H1 (cell line): ENCODE measurements at regions not wholly inside any gene's neighbourhood (a gene's known extent, or its start where the extent isn't known, plus 50 kb on each side); places are given as distances from the start of the nearest gene placed in this dataset.

Experiments
- CTCF ChIA-PET: fragments of 300-600 bp; sonication (Branson Sonifier 250); formaldehyde crosslinking; loops from one replicate; lab custom pipeline; 2021; ENCODE audit not compliant: partially characterized antibody; lab: Charles Lee
- POLR2A ChIA-PET: fragments of 300-600 bp; sonication (Branson Sonifier 250); formaldehyde crosslinking; loops from one replicate; lab custom pipeline; 2021; ENCODE audit warnings: inconsistent platforms; ENCODE audit not compliant: partially characterized antibody; lab: Charles Lee
- DNase-seq, 2 experiments: peaks; one replicate each; pipeline versions ENCODE4 v3.0.0 to v3.0.0-alpha.2; 2010 to 2022; ENCODE audit warnings: low spot score in 2 of 2, low read depth in 1 of 2, mixed read lengths in 1 of 2
- FAIRE-seq: peaks from 2 replicates; lab custom pipeline; 2011; peaks lifted over from hg19 to GRCh38; lab: Jason Lieb, UNC
- H2AFZ ChIP-seq: 2 replicates; pipeline ENCODE4 v1.8.1; 2012; ENCODE audit warnings: low read length, inconsistent platforms
- H2AK5ac ChIP-seq: 2 replicates; pipeline ENCODE4 v1.6.1; 2013; ENCODE audit warnings: low read depth, low read length
- H2BK120ac ChIP-seq: replicated peaks from 2 replicates; pipeline ENCODE3; 2013; ENCODE audit warnings: low read depth, low read length, inconsistent platforms
- H2BK12ac ChIP-seq: 2 replicates; pipeline ENCODE4 v1.6.1; 2013; ENCODE audit warnings: low read depth, low read length
- H2BK15ac ChIP-seq: 2 replicates; pipeline ENCODE4 v1.6.1; 2013; ENCODE audit warnings: low read length
- H2BK20ac ChIP-seq: 2 replicates; pipeline ENCODE4 v1.6.1; 2013; ENCODE audit warnings: low read length
- H2BK5ac ChIP-seq: 2 replicates; pipeline ENCODE4 v1.6.1; 2013; ENCODE audit warnings: low read depth, low read length
- H3K14ac ChIP-seq: 2 replicates; pipeline ENCODE4 v1.6.1; 2013; ENCODE audit warnings: inconsistent platforms; ENCODE audit not compliant: insufficient read length
- H3K18ac ChIP-seq: 2 replicates; pipeline ENCODE4 v1.6.1; 2013; ENCODE audit warnings: low read length; ENCODE audit errors: extremely low read depth
- H3K23ac ChIP-seq: 2 replicates; pipeline ENCODE4 v1.6.1; 2013; ENCODE audit warnings: inconsistent platforms; ENCODE audit not compliant: insufficient read length
- H3K23me2 ChIP-seq: 2 replicates; pipeline ENCODE4 v1.6.1; 2013; ENCODE audit warnings: low read depth, low read length
- H3K27ac ChIP-seq: 2 replicates; pipeline ENCODE4 v1.6.1; 2011; ENCODE audit warnings: low read depth, low read length, inconsistent platforms
- H3K27me3 ChIP-seq, 4 experiments: replicated peaks in 1 of 4; 1 replicate in 1 of 4; 2 replicates in 3 of 4; pipeline versions ENCODE4 v1.6.1 to v1.8.1; 2011 to 2013; ENCODE audit warnings: low read length in 3 of 4, mild to moderate bottlenecking in 3 of 4, inconsistent platforms in 2 of 4, mixed read lengths in 2 of 4, moderate library complexity in 1 of 4; ENCODE audit not compliant: control insufficient read depth in 3 of 4, insufficient read depth in 3 of 4; ENCODE audit errors: extremely low read depth in 1 of 4
- H3K36me3 ChIP-seq, 4 experiments: 2 replicates each; pipeline versions ENCODE4 v1.6.1 to v1.8.1; 2011 to 2013; ENCODE audit warnings: mild to moderate bottlenecking in 4 of 4, low read length in 3 of 4, moderate library complexity in 2 of 4, control low read depth in 1 of 4, inconsistent platforms in 1 of 4; ENCODE audit not compliant: insufficient read depth in 4 of 4, control insufficient read depth in 2 of 4
- H3K4ac ChIP-seq: replicated peaks from 2 replicates; pipeline ENCODE3; 2013; ENCODE audit warnings: low read length, low read depth, mixed read lengths, inconsistent platforms; ENCODE audit not compliant: insufficient read length
- H3K4me1 ChIP-seq, 4 experiments: replicated peaks in 1 of 4; 1 replicate in 1 of 4; 2 replicates in 3 of 4; pipeline versions ENCODE4 v1.6.1 to v1.8.1; 2011 to 2013; ENCODE audit warnings: low read length in 3 of 4, inconsistent platforms in 2 of 4, mixed read lengths in 1 of 4; ENCODE audit not compliant: insufficient read depth in 4 of 4, control insufficient read depth in 3 of 4
- H3K4me2 ChIP-seq, 2 experiments: 2 replicates each; pipeline versions ENCODE4 v1.6.1 to v1.8.1; 2011 to 2013; ENCODE audit warnings: low read depth in 2 of 2, low read length in 2 of 2, control low read depth in 1 of 2, inconsistent platforms in 1 of 2, mild to moderate bottlenecking in 1 of 2; ENCODE audit not compliant: insufficient read depth in 1 of 2
- H3K4me3 ChIP-seq, 4 experiments: fragments of 200-600, 300-600 bp in 1 of 4; sonication (generic), shearing (Covaris generic), sonication (Bioruptor Twin) in 1 of 4; 2 replicates each; pipeline versions ENCODE4 v1.5.1 to v1.8.1; 2011 to 2016; ENCODE audit warnings: low read length in 4 of 4, low read depth in 3 of 4, control low read depth in 2 of 4, inconsistent platforms in 2 of 4, mild to moderate bottlenecking in 2 of 4, mixed read lengths in 1 of 4, moderate library complexity in 1 of 4; ENCODE audit not compliant: insufficient read depth in 2 of 4; ENCODE audit errors: extremely low read depth in 1 of 4
- H3K56ac ChIP-seq: replicated peaks from 2 replicates; pipeline ENCODE3; 2013; ENCODE audit warnings: low read depth, mild to moderate bottlenecking, mixed read lengths, low read length, inconsistent platforms; ENCODE audit not compliant: insufficient read length
- H3K79me1 ChIP-seq: 2 replicates; pipeline ENCODE4 v1.6.1; 2013; ENCODE audit warnings: low read depth, low read length, control low read depth
- H3K79me2 ChIP-seq, 2 experiments: 2 replicates each; pipeline versions ENCODE4 v1.6.1 to v1.8.1; 2012 to 2013; ENCODE audit warnings: low read length in 2 of 2, mild to moderate bottlenecking in 2 of 2, inconsistent platforms in 1 of 2; ENCODE audit not compliant: insufficient read depth in 2 of 2, control insufficient read depth in 1 of 2
- H3K9ac ChIP-seq, 4 experiments: replicated peaks in 1 of 4; 1 replicate in 1 of 4; 2 replicates in 3 of 4; pipeline versions ENCODE4 v1.6.1 to v1.8.1; 2011 to 2013; ENCODE audit warnings: low read depth in 3 of 4, low read length in 3 of 4, control low read depth in 2 of 4, mild to moderate bottlenecking in 2 of 4, moderate library complexity in 2 of 4, inconsistent platforms in 1 of 4; ENCODE audit errors: extremely low read depth in 1 of 4
- H3K9me3 ChIP-seq, 2 experiments: 2 replicates each; pipeline versions ENCODE4 v1.6.1 to v1.8.1; 2012 to 2013; ENCODE audit warnings: mild to moderate bottlenecking in 2 of 2, moderate library complexity in 2 of 2, control low read depth in 1 of 2, inconsistent platforms in 1 of 2, low read depth in 1 of 2, low read length in 1 of 2, mixed read lengths in 1 of 2; ENCODE audit not compliant: insufficient read depth in 2 of 2
- H4K20me1 ChIP-seq, 2 experiments: replicated peaks in 1 of 2; 2 replicates each; pipeline versions ENCODE3 to v1.8.1; 2011 to 2013; ENCODE audit warnings: inconsistent platforms in 2 of 2, low read length in 2 of 2, mild to moderate bottlenecking in 1 of 2; ENCODE audit not compliant: insufficient read depth in 2 of 2, control insufficient read depth in 1 of 2
- H4K5ac ChIP-seq: 2 replicates; pipeline ENCODE4 v1.6.1; 2013; ENCODE audit warnings: low read length, low read depth, mixed read lengths, inconsistent platforms; ENCODE audit not compliant: insufficient read length
- H4K8ac ChIP-seq: 2 replicates; pipeline ENCODE4 v1.8.0; 2013; ENCODE audit warnings: mild to moderate bottlenecking, moderate library complexity, low read length, inconsistent platforms; ENCODE audit not compliant: insufficient read depth; ENCODE audit errors: extremely low read depth
- H4K91ac ChIP-seq: replicated peaks from 2 replicates; pipeline ENCODE3; 2013; ENCODE audit warnings: low read length, mixed read lengths, inconsistent platforms; ENCODE audit not compliant: insufficient read length
- HDAC6 ChIP-seq: IDR thresholded peaks from one replicate; pipeline ENCODE4 v1.7.1; 2012; ENCODE audit warnings: low read depth, mild to moderate bottlenecking, inconsistent platforms, low read length, moderate library complexity
- NRF1 ChIP-seq: IDR thresholded peaks from 2 replicates; pipeline ENCODE4 v1.6.1; 2011; ENCODE audit warnings: mild to moderate bottlenecking, low read depth, low read length, improper control_type of control experiment
- RAD21 ChIP-seq, 2 experiments: IDR thresholded peaks in 1 of 2; conservative IDR thresholded peaks in 1 of 2; 2 replicates each; pipeline ENCODE4 v1.6.1; 2011; ENCODE audit warnings: low read depth in 2 of 2, low read length in 2 of 2, improper control_type of control experiment in 1 of 2, inconsistent platforms in 1 of 2, mild to moderate bottlenecking in 1 of 2, moderate library complexity in 1 of 2
- RXRA ChIP-seq: IDR thresholded peaks from 2 replicates; pipeline ENCODE4 v1.6.1; 2011; ENCODE audit warnings: low read depth, mild to moderate bottlenecking, low read length, moderate library complexity; ENCODE audit not compliant: insufficient read depth
- TEAD4 ChIP-seq: IDR thresholded peaks from 2 replicates; pipeline ENCODE4 v1.6.1; 2012; ENCODE audit warnings: low read depth, low read length, inconsistent platforms, mixed read lengths
- WGBS, 2 experiments: shearing (Covaris generic) in 1 of 2; methylation state at CpG; one replicate each; pipeline versions ENCODE4 v1.1.6 to v1.1.7; 2013 to 2015; ENCODE audit warnings: low lambda C conversion rate in 2 of 2, mixed read lengths in 2 of 2, inconsistent platforms in 1 of 2, low coverage in 1 of 2, missing lambda C conversion rate in 1 of 2; ENCODE audit not compliant: insufficient replicate concordance in 2 of 2, insufficient coverage in 1 of 2, insufficient read length in 1 of 2; ENCODE audit errors: extremely low coverage in 1 of 2, missing lambda C conversion rate in 1 of 2; 5-methylcytosine and 5-hydroxymethylcytosine counted together

DNA sequence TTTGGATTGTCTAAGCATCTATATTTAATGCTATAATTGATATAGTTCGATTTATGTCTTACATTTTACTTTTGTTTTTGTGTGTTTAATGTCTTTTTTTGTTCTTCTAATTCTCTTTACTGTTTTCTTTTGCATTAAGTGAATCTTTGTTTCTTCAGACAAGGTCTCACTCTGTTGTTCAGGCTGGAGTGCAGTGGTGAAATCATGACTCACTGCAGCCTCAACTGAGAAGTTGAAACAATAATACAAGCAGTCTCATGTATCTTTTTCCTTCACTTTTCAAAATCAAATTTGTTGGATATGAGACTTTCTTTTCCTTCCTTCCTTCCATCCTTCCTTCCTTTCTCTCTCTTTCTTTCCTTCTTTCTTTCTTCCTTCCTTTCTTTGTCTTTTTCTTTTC lies 1401.6 kb downstream of the ADGRL3 start:
- no peaks in the 10 kb centered on the region for H3K79me1 ChIP-seq
- H2AFZ ChIP-seq, result 0 out of 2 replicates have a peak overlapping the region, but pooled peaks have one; percentile 22
- no peaks in the 10 kb centered on the region for H3K79me2 ChIP-seq
- DNase-seq (no peak), FAIRE-seq (no peak)
- H3K23ac ChIP-seq, result no peak overlapping the region
- H3K56ac ChIP-seq, result no peak overlapping the region
- no peaks in the 10 kb centered on the region for H4K20me1 ChIP-seq
- TF ChIP-seq RXRA, result no peak
- TF ChIP-seq TEAD4, result no peak
- no peak for TF ChIP-seq NRF1
- TF ChIP-seq RAD21 (IDR thresholded peaks at IDR 0.05 in 1 of 2, conservative IDR thresholded peaks at IDR 0.05 in 1 of 2; ENCODE audit: low read depth in 2 of 2, low read length in 2 of 2), result no peak
- no peak for TF ChIP-seq HDAC6
- H3K14ac ChIP-seq, result no peak overlapping the region
- no peak overlapping the region for H2BK12ac ChIP-seq
- CTCF ChIA-PET, result no interaction called here
- 89% methylated on average over 1 of the region's 1 CpG; no CpG with 5 or more reads in 1 of the 2 experiments for WGBS, 2 experiments
- no peak overlapping the region for H3K4me2 ChIP-seq
- H2BK5ac ChIP-seq, result no peak overlapping the region
- no peak overlapping the region for H3K18ac ChIP-seq
- H3K23me2 ChIP-seq, result no peaks in the 10 kb centered on the region
- H3K36me3 ChIP-seq, result no peaks in the 10 kb centered on the region
- H3K4me3 ChIP-seq, result no peak overlapping the region
- H3K9ac ChIP-seq, result no peak overlapping the region
- no peak overlapping the region for H2BK120ac ChIP-seq
- H2BK20ac ChIP-seq, result no peak overlapping the region
- no peak overlapping the region for H4K5ac ChIP-seq
- H3K27me3 ChIP-seq, result no peaks in the 10 kb centered on the region
- H2AK5ac ChIP-seq, result no peak overlapping the region
- no peak overlapping the region for H4K8ac ChIP-seq
- no peaks in the 10 kb centered on the region for H3K9me3 ChIP-seq
- H3K4ac ChIP-seq, result no peak overlapping the region
- no peaks in the 10 kb centered on the region for H3K4me1 ChIP-seq
- no peak overlapping the region for H3K27ac ChIP-seq
- no peak overlapping the region for H4K91ac ChIP-seq
- POLR2A ChIA-PET, result no interaction called here
- H2BK15ac ChIP-seq, result no peak overlapping the region
